Activated B cell treated with CpG ODN at 0.5 μM for 24 hours (primary cell): ENCODE measurements at regions not wholly inside any gene's neighbourhood (a gene's known extent, or its start where the extent isn't known, plus 50 kb on each side); places are given as distances from the start of the nearest gene placed in this dataset.

ENCODE experiments used
- ATAC-seq: fragments of 200-7000 bp; cut with Tn5 transposase; one replicate; pipeline ENCODE4 v1.10.0; 2021; ENCODE audit warnings: low read depth, mild to moderate bottlenecking, moderate library complexity
- CTCF ChIA-PET: fragments of 350-600 bp; sonication (Branson Sonifier 250); formaldehyde crosslinking; loops from one replicate; lab custom pipeline; 2021; ENCODE audit warnings: antibody characterized with exemption; lab: Charles Lee
- POLR2A ChIA-PET: fragments of 350-600 bp; sonication (Branson Sonifier 250); formaldehyde crosslinking; loops from one replicate; lab custom pipeline; 2021; ENCODE audit warnings: antibody characterized with exemption; lab: Charles Lee
- DNase-seq: peaks from one replicate; pipeline ENCODE4 v3.0.0; 2022
- H3K27ac Mint-ChIP-seq: one replicate; pipeline ENCODE4 v1.8.0; 2020; ENCODE audit warnings: mixed read lengths
- H3K27me3 Mint-ChIP-seq: one replicate; pipeline ENCODE4 v1.8.0; 2021; ENCODE audit warnings: mixed read lengths
- H3K36me3 Mint-ChIP-seq: one replicate; pipeline ENCODE4 v1.8.0; 2021; ENCODE audit warnings: low read depth, mixed read lengths
- H3K4me1 Mint-ChIP-seq: one replicate; pipeline ENCODE4 v1.8.0; 2021; ENCODE audit warnings: mixed read lengths
- H3K4me3 Mint-ChIP-seq: one replicate; pipeline ENCODE4 v1.8.0; 2020; ENCODE audit warnings: mild to moderate bottlenecking, mixed read lengths
- H3K9me3 Mint-ChIP-seq: one replicate; pipeline ENCODE4 v1.8.0; 2020; ENCODE audit warnings: mixed read lengths
- intact Hi-C: fragments of 100-400 bp; cut with micrococcal nuclease; formaldehyde crosslinking; loops from one replicate; pipeline ENCODE4 v1.15.1; 2024
- TF ChIP-seq, protein P1 (sequence below): fragments of 200-600 bp; IDR thresholded peaks from one replicate; pipeline ENCODE4 v1.8.0; 2022; ENCODE audit warnings: antibody characterized with exemption, mild to moderate bottlenecking

DNA sequence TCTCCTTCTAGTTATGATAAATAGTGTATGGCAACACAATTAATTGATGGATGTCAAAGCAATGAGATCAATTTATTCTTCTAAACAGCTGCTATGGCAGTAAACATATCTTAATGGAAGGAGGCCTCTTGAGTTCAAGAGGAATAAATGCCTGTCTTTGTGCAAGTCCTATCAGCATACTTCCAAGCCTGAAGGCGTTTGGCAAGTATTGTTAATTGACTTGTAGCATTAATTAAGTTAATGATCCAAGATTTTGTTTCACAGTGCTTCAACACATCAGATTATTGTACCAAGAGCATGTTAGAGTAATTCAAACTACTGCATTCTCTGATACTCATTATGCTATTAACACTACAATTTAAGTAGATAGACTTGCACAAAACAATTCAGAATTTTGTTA lies 144.8 kb downstream of the FAT4 start:
- H3K9me3 Mint-ChIP-seq = peaks cover 4% of the 10 kb centered on the region
- ATAC-seq = no peak
- ChIA-PET CTCF (no interaction called here), POLR2A (no interaction called here)
- intact Hi-C loops = no loop called here
- no peaks in the 10 kb centered on the region for H3K4me1 Mint-ChIP-seq
- no peaks in the 10 kb centered on the region for H3K36me3 Mint-ChIP-seq
- TF ChIP-seq, protein P1, sequence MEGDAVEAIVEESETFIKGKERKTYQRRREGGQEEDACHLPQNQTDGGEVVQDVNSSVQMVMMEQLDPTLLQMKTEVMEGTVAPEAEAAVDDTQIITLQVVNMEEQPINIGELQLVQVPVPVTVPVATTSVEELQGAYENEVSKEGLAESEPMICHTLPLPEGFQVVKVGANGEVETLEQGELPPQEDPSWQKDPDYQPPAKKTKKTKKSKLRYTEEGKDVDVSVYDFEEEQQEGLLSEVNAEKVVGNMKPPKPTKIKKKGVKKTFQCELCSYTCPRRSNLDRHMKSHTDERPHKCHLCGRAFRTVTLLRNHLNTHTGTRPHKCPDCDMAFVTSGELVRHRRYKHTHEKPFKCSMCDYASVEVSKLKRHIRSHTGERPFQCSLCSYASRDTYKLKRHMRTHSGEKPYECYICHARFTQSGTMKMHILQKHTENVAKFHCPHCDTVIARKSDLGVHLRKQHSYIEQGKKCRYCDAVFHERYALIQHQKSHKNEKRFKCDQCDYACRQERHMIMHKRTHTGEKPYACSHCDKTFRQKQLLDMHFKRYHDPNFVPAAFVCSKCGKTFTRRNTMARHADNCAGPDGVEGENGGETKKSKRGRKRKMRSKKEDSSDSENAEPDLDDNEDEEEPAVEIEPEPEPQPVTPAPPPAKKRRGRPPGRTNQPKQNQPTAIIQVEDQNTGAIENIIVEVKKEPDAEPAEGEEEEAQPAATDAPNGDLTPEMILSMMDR = no peak
- no peak for DNase-seq
- no peaks in the 10 kb centered on the region for H3K27me3 Mint-ChIP-seq
- H3K4me3 Mint-ChIP-seq = no peak overlapping the region
- H3K27ac Mint-ChIP-seq = no peak overlapping the region

DNA sequence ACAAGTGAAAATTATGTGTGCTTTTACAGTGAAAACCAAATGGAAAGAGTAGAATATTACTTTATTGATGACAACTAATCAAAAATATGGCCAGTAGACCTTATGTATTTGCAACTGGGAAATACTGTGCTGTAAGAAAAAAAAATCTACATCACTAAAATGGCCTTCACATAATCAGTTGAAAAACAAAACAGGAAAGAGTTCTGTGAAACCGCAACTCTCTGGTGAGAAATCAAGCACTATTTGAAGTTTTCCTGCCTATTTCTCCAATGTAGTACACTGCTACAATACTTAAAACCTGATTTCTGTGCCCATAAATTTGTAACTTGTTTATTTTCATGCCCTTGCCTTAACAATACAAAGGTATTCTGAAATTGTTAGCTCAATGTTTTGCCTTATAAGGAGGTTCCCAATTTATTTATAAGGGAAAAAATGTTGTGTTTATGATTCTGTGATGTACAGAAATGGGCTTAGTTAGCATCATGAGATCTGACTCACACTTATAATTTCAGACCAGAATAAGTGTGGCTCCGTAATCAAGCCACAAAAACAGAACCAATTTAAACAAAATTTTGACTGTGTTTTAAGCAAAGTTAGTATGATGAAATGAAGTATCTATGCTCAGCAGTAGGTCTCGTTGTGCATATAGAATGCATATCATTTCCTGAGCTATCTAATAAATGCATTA lies 147.1 kb downstream of the FAT4 start:
- POLR2A ChIA-PET = no interaction called here
- Mint-ChIP-seq H3K27me3 (no peaks in the 10 kb centered on the region), H3K27ac (no peak overlapping the region), H3K4me1 (no peaks in the 10 kb centered on the region), H3K9me3 (peaks cover 4% of the 10 kb centered on the region), H3K4me3 (no peak overlapping the region), H3K36me3 (no peaks in the 10 kb centered on the region)
- ATAC-seq = no peak
- intact Hi-C loops = no loop called here
- TF ChIP-seq, protein P1 = no peak
- DNase-seq = no peak
- CTCF ChIA-PET = no interaction called here

DNA sequence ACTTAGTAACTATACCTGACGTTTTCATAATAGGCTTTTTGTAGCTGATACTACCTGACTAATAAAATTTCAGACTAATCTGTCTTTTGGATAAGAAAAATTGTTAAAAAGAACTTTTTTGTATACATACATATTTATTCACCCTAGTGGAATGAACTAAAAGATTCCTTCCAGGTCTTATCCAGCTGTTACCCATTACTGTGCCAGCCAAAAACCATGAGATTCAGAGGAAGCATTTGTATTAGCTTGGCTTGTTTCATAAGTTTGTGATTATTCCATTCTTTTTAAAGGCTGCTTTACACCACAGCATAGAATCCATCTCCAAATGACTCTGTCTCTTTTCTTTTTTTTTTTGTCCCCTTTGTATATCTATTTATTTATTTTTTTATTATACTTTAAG lies 149.4 kb downstream of the FAT4 start:
- no peak for ATAC-seq
- Mint-ChIP-seq H3K27ac (no peak overlapping the region), H3K36me3 (no peaks in the 10 kb centered on the region), H3K4me1 (no peaks in the 10 kb centered on the region), H3K4me3 (no peak overlapping the region), H3K27me3 (no peaks in the 10 kb centered on the region), H3K9me3 (peaks cover 5% of the 10 kb centered on the region)
- TF ChIP-seq, protein P1 = no peak
- intact Hi-C loops = no loop called here
- DNase-seq = no peak
- POLR2A ChIA-PET = no interaction called here
- CTCF ChIA-PET = no interaction called here

DNA sequence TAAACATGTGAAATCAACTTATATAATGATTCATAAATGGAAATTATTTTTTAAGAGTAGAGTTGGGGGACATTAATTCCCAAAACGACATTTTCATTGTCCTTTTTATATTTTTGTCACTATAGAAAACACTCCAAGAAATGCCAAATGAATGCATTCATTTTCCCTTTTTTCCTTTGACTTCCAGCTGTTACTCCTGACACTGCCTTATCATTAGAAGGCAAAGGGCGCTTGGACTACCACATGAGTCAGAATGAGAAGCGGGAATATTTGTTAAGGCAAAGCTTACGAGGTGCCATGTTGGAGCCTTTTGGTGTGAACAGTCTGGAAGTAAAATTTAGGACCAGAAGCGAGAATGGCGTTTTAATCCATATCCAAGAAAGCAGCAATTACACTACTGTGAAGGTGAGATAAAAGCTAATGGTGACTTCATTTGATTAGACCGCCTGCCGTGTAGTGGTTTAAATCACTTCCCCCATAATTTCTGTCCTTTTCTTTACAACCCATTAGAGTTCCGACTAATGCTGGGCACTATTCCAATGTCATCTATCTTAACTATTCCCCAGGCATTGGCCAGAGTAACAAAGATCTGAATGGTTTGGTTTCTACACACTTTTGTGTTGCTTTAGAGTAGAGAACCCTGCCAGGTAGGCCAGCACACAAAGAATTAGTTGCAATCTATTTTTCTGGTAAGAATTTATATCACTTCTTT lies 166.7 kb downstream of the FAT4 start:
- ChIA-PET POLR2A (no interaction called here), CTCF (no interaction called here)
- no peak overlapping the region for H3K4me3 Mint-ChIP-seq
- H3K4me1 Mint-ChIP-seq = no peaks in the 10 kb centered on the region
- intact Hi-C loops = no loop called here
- ATAC-seq = no peak
- DNase-seq = no peak
- H3K9me3 Mint-ChIP-seq = no peaks in the 10 kb centered on the region
- TF ChIP-seq, protein P1 = no peak
- no peaks in the 10 kb centered on the region for H3K27me3 Mint-ChIP-seq
- no peak overlapping the region for H3K27ac Mint-ChIP-seq
- H3K36me3 Mint-ChIP-seq = no peaks in the 10 kb centered on the region

DNA sequence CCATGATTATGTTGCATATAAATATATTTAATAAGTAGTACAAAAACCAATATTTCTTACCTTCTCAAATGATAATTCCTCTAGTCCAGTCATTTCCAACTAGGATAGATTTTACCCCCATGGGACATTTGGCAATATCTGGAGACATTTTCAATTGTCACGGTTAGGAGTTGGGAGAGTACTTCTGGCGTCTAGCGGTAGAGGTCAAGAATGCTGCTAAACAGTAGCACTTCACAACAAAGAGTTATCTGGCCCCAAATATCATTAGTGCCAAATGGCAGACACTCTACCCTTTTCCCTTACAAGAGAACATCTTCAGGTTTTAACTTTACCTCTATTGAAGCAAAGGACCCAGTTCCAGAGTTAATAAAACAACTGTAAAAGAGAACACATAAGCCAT lies 168.1 kb downstream of the FAT4 start:
- ATAC-seq (no peak), DNase-seq (no peak)
- no peaks in the 10 kb centered on the region for H3K9me3 Mint-ChIP-seq
- ChIA-PET POLR2A (no interaction called here), CTCF (no interaction called here)
- no peaks in the 10 kb centered on the region for H3K27me3 Mint-ChIP-seq
- TF ChIP-seq, protein P1 = no peak
- H3K4me1 Mint-ChIP-seq = no peaks in the 10 kb centered on the region
- intact Hi-C loops = no loop called here
- no peak overlapping the region for H3K4me3 Mint-ChIP-seq
- no peaks in the 10 kb centered on the region for H3K36me3 Mint-ChIP-seq
- H3K27ac Mint-ChIP-seq = no peak overlapping the region
